Tibial artery (tissue), 4 donors: ENCODE measurements at regions not wholly inside any gene's neighbourhood (a gene's known extent, or its start where the extent isn't known, plus 50 kb on each side); places are given as distances from the start of the nearest gene placed in this dataset.
"Not testable (repeated sequence)": the region's sequence is repeated elsewhere in the genome, so short reads cannot be mapped to it uniquely, and the experiment has no call there.

Source experiments
- DNase-seq, 2 donors: peaks; one replicate each; pipeline ENCODE4 v3.0.0-alpha.2; 2019
- H3K27ac ChIP-seq, 2 donors: fragments of 200-600 bp; sonication (generic) in 1 of 2; 1 replicate in 1 of 2; 2 replicates in 1 of 2; pipeline ENCODE4 v1.5.1; 2018 to 2019; ENCODE audit warnings: mild to moderate bottlenecking in 1 of 2
- H3K27me3 ChIP-seq, 2 donors: fragments of 200-600 bp; sonication (generic) in 1 of 2; one replicate each; pipeline versions ENCODE4 v1.5.1 to v1.6.0; 2016 to 2019
- H3K36me3 ChIP-seq, 3 donors: fragments of 200-600 bp; sonication (generic) in 2 of 3; one replicate each; pipeline ENCODE4 v1.5.1; 2016 to 2019; ENCODE audit warnings: mild to moderate bottlenecking in 2 of 3
- H3K4me1 ChIP-seq, 4 donors: fragments of 200-600 bp; sonication (generic) in 2 of 4; 1 replicate in 3 of 4; 2 replicates in 1 of 4; pipeline ENCODE4 v1.5.1; 2016 to 2019
- H3K4me3 ChIP-seq, 2 donors: fragments of 200-600 bp; sonication (generic) in 1 of 2; 1 replicate in 1 of 2; 2 replicates in 1 of 2; pipeline ENCODE4 v1.5.1; 2018 to 2019; ENCODE audit warnings: mild to moderate bottlenecking in 2 of 2
- H3K9me3 ChIP-seq, 3 donors: fragments of 200-600 bp; sonication (generic) in 1 of 3; one replicate each; pipeline ENCODE4 v1.5.1; 2016 to 2019
- CTCF ChIP-seq, 2 experiments: fragments of 200-600 bp in 1 of 2; fragments of 450-650 bp in 1 of 2; IDR thresholded peaks; one replicate each; pipeline ENCODE4 v1.5.1; 2017 to 2019; ENCODE audit warnings: antibody characterized with exemption in 2 of 2, mild to moderate bottlenecking in 1 of 2, moderate library complexity in 1 of 2
- intact Hi-C: fragments of 100-400 bp; cut with DNase I; formaldehyde crosslinking; loops from one replicate; pipeline ENCODE4 v1.15.0; 2023; ENCODE audit warnings: low total_unique reads

GRCh38 chr6:86407128-86407527, 530.2 kb upstream of the HTR1E start:
- no peak for DNase-seq
- intact Hi-C loops = no loop called here
- Histone ChIP-seq H3K4me3 (no peak overlapping the region), H3K27ac (no peak overlapping the region), H3K36me3 (no peaks in the 10 kb centered on the region), H3K27me3 (no peaks in the 10 kb centered on the region), H3K4me1 (no peaks in the 10 kb centered on the region), H3K9me3 (no peaks in the 10 kb centered on the region)
- TF ChIP-seq CTCF (IDR thresholded peaks at IDR 0.05) = no peak

- H3K4me1 ChIP-seq, H3K9me3 ChIP-seq, H3K27ac ChIP-seq, DNase-seq, H3K36me3 ChIP-seq, intact Hi-C loops, H3K27me3 ChIP-seq, H3K4me3 ChIP-seq: not testable (repeated sequence)
Observed at GRCh38 chr6:86392850-86393249, 544.5 kb upstream of the HTR1E start.

- Histone ChIP-seq H3K36me3 (no peaks in the 10 kb centered on the region), H3K4me1 (no peaks in the 10 kb centered on the region), H3K27ac (no peak overlapping the region), H3K4me3 (no peak overlapping the region), H3K9me3 (no peaks in the 10 kb centered on the region), H3K27me3 (no peaks in the 10 kb centered on the region)
- intact Hi-C loops = no loop called here
- no peak for DNase-seq
- no peak for TF ChIP-seq CTCF (IDR thresholded peaks at IDR 0.05)
Observed at GRCh38 chr6:86380571-86381125, 556.7 kb upstream of the HTR1E start.

GRCh38 chr6:86357877-86358276, 579.5 kb upstream of the HTR1E start:
- H3K27me3 ChIP-seq = no peaks in the 10 kb centered on the region
- intact Hi-C loops = no loop called here
- no peak for DNase-seq
- no peak for TF ChIP-seq CTCF (IDR thresholded peaks at IDR 0.05)
- no peaks in the 10 kb centered on the region for H3K36me3 ChIP-seq
- no peak overlapping the region for H3K4me3 ChIP-seq
- H3K9me3 ChIP-seq = no peaks in the 10 kb centered on the region
- H3K4me1 ChIP-seq = no peaks in the 10 kb centered on the region
- H3K27ac ChIP-seq = no peak overlapping the region

GRCh38 chr6:86355271-86355670, 582.1 kb upstream of the HTR1E start:
- Histone ChIP-seq H3K4me1 (no peaks in the 10 kb centered on the region), H3K27ac (no peak overlapping the region), H3K4me3 (no peak overlapping the region), H3K36me3 (no peaks in the 10 kb centered on the region), H3K9me3 (no peaks in the 10 kb centered on the region), H3K27me3 (no peaks in the 10 kb centered on the region)
- no peak for DNase-seq
- TF ChIP-seq CTCF (IDR thresholded peaks at IDR 0.05) = no peak
- intact Hi-C loops = no loop called here

GRCh38 chr6:86331919-86332318, 605.4 kb upstream of the HTR1E start:
- DNase-seq = no peak
- no peak for TF ChIP-seq CTCF (IDR thresholded peaks at IDR 0.05)
- Histone ChIP-seq H3K27ac (no peak overlapping the region), H3K36me3 (no peaks in the 10 kb centered on the region), H3K9me3 (no peaks in the 10 kb centered on the region), H3K4me3 (no peak overlapping the region), H3K27me3 (no peaks in the 10 kb centered on the region), H3K4me1 (no peaks in the 10 kb centered on the region)
- intact Hi-C loops = no loop called here
